Activated CD4-positive, alpha-beta T cell treated with anti-CD3 and anti-CD28 coated beads, Interleukin-2, amount 50 U/mL, for 48 hours (primary cell): ENCODE measurements at regions not wholly inside any gene's neighbourhood (a gene's known extent, or its start where the extent isn't known, plus 50 kb on each side); places are given as distances from the start of the nearest gene placed in this dataset.
"Not testable (repeated sequence)": the region's sequence is repeated elsewhere in the genome, so short reads cannot be mapped to it uniquely, and the experiment has no call there.

Source experiments
- DNase-seq, 2 experiments: peaks; one replicate each; pipeline ENCODE4 v3.0.0-alpha.2; 2020

GRCh38 chr20:4462801-4463200, 213.7 kb upstream of the ADRA1D start:
- not testable (repeated sequence) for DNase-seq

- no peak for DNase-seq
Measured at GRCh38 chr20:4459081-4459480, 210.0 kb upstream of the ADRA1D start.

GRCh38 chr20:4457566-4458543, 208.8 kb upstream of the ADRA1D start:
- DNase-seq = no peak

GRCh38 chr20:4455996-4456395, 206.9 kb upstream of the ADRA1D start:
- no peak for DNase-seq

GRCh38 chr20:4455301-4455701, 206.2 kb upstream of the ADRA1D start:
- no peak for DNase-seq

- no peak for DNase-seq
Measured at GRCh38 chr20:4454111-4454510, 205.0 kb upstream of the ADRA1D start.

GRCh38 chr20:4453359-4453758, 204.3 kb upstream of the ADRA1D start:
- no peak for DNase-seq

GRCh38 chr20:4451487-4452081, 202.5 kb upstream of the ADRA1D start:
- DNase-seq = no peak

- DNase-seq = no peak
Measured at GRCh38 chr20:4449957-4450715, 201.0 kb upstream of the ADRA1D start.

- no peak for DNase-seq
Measured at GRCh38 chr20:4445784-4446183, 196.7 kb upstream of the ADRA1D start.

GRCh38 chr20:4445331-4445730, 196.2 kb upstream of the ADRA1D start:
- no peak for DNase-seq

- no peak for DNase-seq
Measured at GRCh38 chr20:4444404-4444803, 195.3 kb upstream of the ADRA1D start.

GRCh38 chr20:4443016-4443415, 193.9 kb upstream of the ADRA1D start:
- no peak for DNase-seq

GRCh38 chr20:4441871-4442270, 192.8 kb upstream of the ADRA1D start:
- DNase-seq = no peak

GRCh38 chr20:4441191-4441590, 192.1 kb upstream of the ADRA1D start:
- DNase-seq = no peak

- DNase-seq = no peak
Measured at GRCh38 chr20:4439461-4439860, 190.4 kb upstream of the ADRA1D start.

- no peak for DNase-seq
Measured at GRCh38 chr20:4437131-4437530, 188.0 kb upstream of the ADRA1D start.

GRCh38 chr20:4435671-4436455, 186.8 kb upstream of the ADRA1D start:
- no peak for DNase-seq

GRCh38 chr20:4435225-4435624, 186.1 kb upstream of the ADRA1D start:
- no peak for DNase-seq

GRCh38 chr20:4434681-4435080, 185.6 kb upstream of the ADRA1D start:
- DNase-seq = no peak

- no peak for DNase-seq
Measured at GRCh38 chr20:4431446-4431845, 182.4 kb upstream of the ADRA1D start.

- not testable (repeated sequence) for DNase-seq
Measured at GRCh38 chr20:4430826-4431225, 181.7 kb upstream of the ADRA1D start.
